Heart left ventricle (tissue), 13 donors: ENCODE measurements at regions not wholly inside any gene's neighbourhood (a gene's known extent, or its start where the extent isn't known, plus 50 kb on each side); places are given as distances from the start of the nearest gene placed in this dataset.

ENCODE experiments used
- POLR2A ChIP-seq, 2 donors: fragments of 450-650 bp; IDR thresholded peaks; one replicate each; pipeline ENCODE4 v1.6.1; 2017; ENCODE audit warnings: antibody characterized with exemption in 2 of 2, mild to moderate bottlenecking in 2 of 2, moderate library complexity in 2 of 2
- TF ChIP-seq, protein P1 (sequence below), 12 donors: fragments of 200-600 bp; sonication (generic) in 4 of 12; IDR thresholded peaks; one replicate each; pipeline versions ENCODE4 v1.5.0 to v1.8.0; 2018 to 2022; ENCODE audit warnings: antibody characterized with exemption in 12 of 12, mild to moderate bottlenecking in 5 of 12
- donor health status: ischemic (EF 13 %, LVEDD 7.1; RV severe dilation, severe dysfunction).
- donor health status: DM: no; HTN: yes; CAD: no.
- donor health status: DM: no; HTN: no; CAD: no.
- donor health status: ischemic (EF 25% LVEDD 6.9; RV normal size, moderate dysfunction).
- donor health status: ischemic (EF 25% LVEDD 5.7; RV mildly dilated, moderate dysfunction).
- donor health status: ischemic (EF 35%, LVEDD 5.7; RV mildly dilated, moderate dysfunction).
- donor health status: nonischemic (EF 11% LVEDD 7.7; RV severe dilation, severe dysfunction).
- donor health status: DM: yes; HTN: yes; CAD: no.
- donor health status: PGD.
- donor health status: ischemic (EF 29% LVEDD 5.4; RV normal size, mild dysfunction).
- donor health status: nonischemic (EF 23%, LVEDD 6.1; RV moderate dilation, normal function).

DNA sequence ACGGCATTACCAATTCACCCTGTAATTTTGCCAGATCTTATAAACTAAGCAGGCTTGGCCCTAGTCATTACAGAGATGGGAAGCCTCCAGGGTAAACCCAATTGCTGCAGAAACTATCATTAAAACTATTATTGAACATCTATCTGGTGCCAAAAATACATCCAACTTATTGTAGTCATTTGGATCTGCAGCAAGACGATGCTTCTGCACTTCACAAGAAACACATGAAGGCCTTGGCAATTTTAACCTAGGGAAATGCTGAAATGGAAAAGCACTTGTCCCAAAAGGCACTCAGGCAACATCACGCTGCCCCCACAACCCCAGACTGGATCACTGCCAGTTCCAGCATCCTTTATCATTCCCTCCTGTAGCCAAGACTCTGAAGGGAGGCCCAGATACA is 85.3 kb upstream of the ACVR2A start:
- TF ChIP-seq, protein P1, sequence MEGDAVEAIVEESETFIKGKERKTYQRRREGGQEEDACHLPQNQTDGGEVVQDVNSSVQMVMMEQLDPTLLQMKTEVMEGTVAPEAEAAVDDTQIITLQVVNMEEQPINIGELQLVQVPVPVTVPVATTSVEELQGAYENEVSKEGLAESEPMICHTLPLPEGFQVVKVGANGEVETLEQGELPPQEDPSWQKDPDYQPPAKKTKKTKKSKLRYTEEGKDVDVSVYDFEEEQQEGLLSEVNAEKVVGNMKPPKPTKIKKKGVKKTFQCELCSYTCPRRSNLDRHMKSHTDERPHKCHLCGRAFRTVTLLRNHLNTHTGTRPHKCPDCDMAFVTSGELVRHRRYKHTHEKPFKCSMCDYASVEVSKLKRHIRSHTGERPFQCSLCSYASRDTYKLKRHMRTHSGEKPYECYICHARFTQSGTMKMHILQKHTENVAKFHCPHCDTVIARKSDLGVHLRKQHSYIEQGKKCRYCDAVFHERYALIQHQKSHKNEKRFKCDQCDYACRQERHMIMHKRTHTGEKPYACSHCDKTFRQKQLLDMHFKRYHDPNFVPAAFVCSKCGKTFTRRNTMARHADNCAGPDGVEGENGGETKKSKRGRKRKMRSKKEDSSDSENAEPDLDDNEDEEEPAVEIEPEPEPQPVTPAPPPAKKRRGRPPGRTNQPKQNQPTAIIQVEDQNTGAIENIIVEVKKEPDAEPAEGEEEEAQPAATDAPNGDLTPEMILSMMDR (IDR thresholded peaks at IDR 0.05): no peak
- TF ChIP-seq POLR2A (IDR thresholded peaks at IDR 0.05): no peak
